ENCODE measurements at regions not wholly inside any gene's neighbourhood (a gene's known extent, or its start where the extent isn't known, plus 50 kb on each side); places are given as distances from the start of the nearest gene placed in this dataset.

GRCh38 chr20:6715401-6715941 is 52.0 kb upstream of the BMP2 start:
- DNase-seq (ENCODE audit: low spot score in 2 of 2) (no peak), FAIRE-seq (no peak)

GRCh38 chr20:6714279-6714711 is 53.2 kb upstream of the BMP2 start:
- no peak for FAIRE-seq
- DNase-seq (ENCODE audit: low spot score in 2 of 2), result no peak

- FAIRE-seq, result no peak
- DNase-seq (ENCODE audit: low spot score in 2 of 2), result no peak
Observed at GRCh38 chr20:6711951-6712649, 55.4 kb upstream of the BMP2 start.

- FAIRE-seq, result no peak
Observed at GRCh38 chr20:6709910-6710595, 57.4 kb upstream of the BMP2 start.

GRCh38 chr20:6708010-6708409 is 59.5 kb upstream of the BMP2 start:
- FAIRE-seq (no peak), DNase-seq (ENCODE audit: low spot score in 2 of 2) (no peak)

More at GRCh38 chr20:6709910-6710595, 57.4 kb upstream of the BMP2 start:
- DNase-seq (ENCODE audit: low spot score in 2 of 2), result no peak

GRCh38 chr20:6707321-6707831 is 60.1 kb upstream of the BMP2 start:
- no peak for FAIRE-seq
- no peak for DNase-seq (ENCODE audit: low spot score in 2 of 2)

- DNase-seq (ENCODE audit: low spot score in 2 of 2) (no peak), FAIRE-seq (no peak)
Observed at GRCh38 chr20:6705926-6706548, 61.4 kb upstream of the BMP2 start.

GRCh38 chr20:6705106-6705766 is 62.2 kb upstream of the BMP2 start:
- FAIRE-seq, result no peak
- DNase-seq (ENCODE audit: low spot score in 2 of 2), result no peak

GRCh38 chr20:6704132-6704861 is 63.2 kb upstream of the BMP2 start:
- no peak for DNase-seq (ENCODE audit: low spot score in 2 of 2)
- no peak for FAIRE-seq

- DNase-seq (ENCODE audit: low spot score in 2 of 2), result no peak
Observed at GRCh38 chr20:6703656-6704055, 63.8 kb upstream of the BMP2 start.

GRCh38 chr20:6703047-6703446 is 64.4 kb upstream of the BMP2 start:
- FAIRE-seq (no peak), DNase-seq (ENCODE audit: low spot score in 2 of 2) (no peak)

More at GRCh38 chr20:6703656-6704055, 63.8 kb upstream of the BMP2 start:
- FAIRE-seq, result no peak

- no peak for FAIRE-seq
- no peak for DNase-seq (ENCODE audit: low spot score in 2 of 2)
Observed at GRCh38 chr20:6702144-6702543, 65.3 kb upstream of the BMP2 start.

- FAIRE-seq, result no peak
- DNase-seq (ENCODE audit: low spot score in 2 of 2), result no peak
Observed at GRCh38 chr20:6700563-6701329, 66.7 kb upstream of the BMP2 start.

GRCh38 chr20:6699921-6700562 is 67.4 kb upstream of the BMP2 start:
- FAIRE-seq, result no peak
- no peak for DNase-seq (ENCODE audit: low spot score in 2 of 2)

- DNase-seq (ENCODE audit: low spot score in 2 of 2) (no peak), FAIRE-seq (no peak)
Observed at GRCh38 chr20:6698723-6699122, 68.8 kb upstream of the BMP2 start.

- DNase-seq (ENCODE audit: low spot score in 2 of 2), result no peak
- FAIRE-seq, result no peak
Observed at GRCh38 chr20:6698056-6698455, 69.4 kb upstream of the BMP2 start.

GRCh38 chr20:6697228-6697972 is 70.1 kb upstream of the BMP2 start:
- FAIRE-seq (no peak), DNase-seq (ENCODE audit: low spot score in 2 of 2) (no peak)

GRCh38 chr20:6696001-6696400 is 71.5 kb upstream of the BMP2 start:
- FAIRE-seq (no peak), DNase-seq (ENCODE audit: low spot score in 2 of 2) (no peak)
